B cell (primary cell): ENCODE measurements at regions not wholly inside any gene's neighbourhood (a gene's known extent, or its start where the extent isn't known, plus 50 kb on each side); places are given as distances from the start of the nearest gene placed in this dataset.

Experiments used
- ATAC-seq: fragments of 200-7000 bp; cut with Tn5 transposase; one replicate; pipeline ENCODE4 v1.10.0; 2021; ENCODE audit warnings: low read depth, mild to moderate bottlenecking, moderate number of reproducible peaks, moderate library complexity
- CTCF ChIA-PET: fragments of 350-600 bp; sonication (Branson Sonifier 250); formaldehyde crosslinking; loops from one replicate; lab custom pipeline; 2021; ENCODE audit warnings: antibody characterized with exemption, inconsistent platforms; lab: Charles Lee
- POLR2A ChIA-PET: fragments of 350-600 bp; sonication (Branson Sonifier 250); formaldehyde crosslinking; loops from one replicate; lab custom pipeline; 2021; ENCODE audit warnings: antibody characterized with exemption; lab: Charles Lee
- DNase-seq: peaks from one replicate; pipeline ENCODE4 v3.0.0; 2013
- H2AFZ ChIP-seq: 2 replicates; pipeline ENCODE4 v1.6.1; 2012; ENCODE audit warnings: mild to moderate bottlenecking, low read depth, low read length; ENCODE audit not compliant: insufficient read depth, poor library complexity, severe bottlenecking
- H3K27ac ChIP-seq, 2 donors: 1 replicate in 1 of 2; 2 replicates in 1 of 2; pipeline ENCODE4 v1.5.1; 2012 to 2013; ENCODE audit warnings: low read length in 2 of 2, mild to moderate bottlenecking in 2 of 2, moderate library complexity in 1 of 2
- H3K27me3 ChIP-seq, 4 experiments: fragments of 200-600 bp in 1 of 4; sonication (generic) in 1 of 4; replicated peaks in 1 of 4; 1 replicate in 2 of 4; 2 replicates in 2 of 4; pipeline versions ENCODE4 v1.6.1 to v1.7.0; 2013 to 2016; ENCODE audit warnings: low read length in 3 of 4, mild to moderate bottlenecking in 2 of 4, mixed read lengths in 1 of 4, moderate library complexity in 1 of 4; ENCODE audit not compliant: insufficient read depth in 4 of 4, control insufficient read depth in 3 of 4; ENCODE audit errors: control extremely low read depth in 1 of 4
- H3K36me3 ChIP-seq, 2 experiments: replicated peaks in 1 of 2; 1 replicate in 1 of 2; 2 replicates in 1 of 2; pipeline versions ENCODE4 v1.6.1 to v1.7.1; 2013; ENCODE audit warnings: low read length in 1 of 2; ENCODE audit not compliant: insufficient read depth in 2 of 2, control insufficient read depth in 1 of 2; ENCODE audit errors: control extremely low read depth in 1 of 2, extremely low read depth in 1 of 2
- H3K4me1 ChIP-seq, 2 donors: fragments of 200-600 bp in 1 of 2; sonication (generic) in 1 of 2; 1 replicate in 1 of 2; 2 replicates in 1 of 2; pipeline versions ENCODE4 v1.5.1 to v1.6.1; 2013 to 2017; ENCODE audit warnings: low read length in 2 of 2; ENCODE audit not compliant: control insufficient read depth in 2 of 2, insufficient read depth in 2 of 2
- H3K4me2 ChIP-seq: replicated peaks from 2 replicates; pipeline ENCODE3; 2012; ENCODE audit warnings: mild to moderate bottlenecking, low read depth, low read length; ENCODE audit not compliant: poor library complexity, severe bottlenecking
- H3K4me3 ChIP-seq, 5 experiments: fragments of 200-600 bp in 1 of 5; sonication (generic) in 1 of 5; 1 replicate in 3 of 5; 2 replicates in 2 of 5; pipeline versions ENCODE4 v1.5.1 to v1.7.0; 2011 to 2016; ENCODE audit warnings: low read length in 4 of 5, mild to moderate bottlenecking in 4 of 5, low read depth in 2 of 5, control low read depth in 1 of 5, moderate library complexity in 1 of 5; ENCODE audit not compliant: insufficient read depth in 1 of 5; ENCODE audit errors: control extremely low read depth in 1 of 5, extremely low read depth in 1 of 5
- H3K79me2 ChIP-seq: fragments of 200-600 bp; sonication (generic); one replicate; pipeline ENCODE4 v1.6.0; 2016; ENCODE audit warnings: low read length; ENCODE audit not compliant: control insufficient read depth, insufficient read depth
- H3K9ac ChIP-seq: fragments of 200-600 bp; sonication (generic); 2 replicates; pipeline ENCODE4 v1.6.1; 2017; ENCODE audit warnings: mild to moderate bottlenecking, low read length, moderate library complexity
- H3K9me3 ChIP-seq, 3 donors: one replicate each; pipeline versions ENCODE4 v1.6.1 to v1.7.1; 2013; ENCODE audit warnings: low read length in 2 of 3; ENCODE audit not compliant: control insufficient read depth in 2 of 3, insufficient read depth in 1 of 3; ENCODE audit errors: control extremely low read depth in 1 of 3
- H4K20me1 ChIP-seq: 2 replicates; pipeline ENCODE4 v1.6.0; 2012; ENCODE audit warnings: mild to moderate bottlenecking, low read length; ENCODE audit not compliant: insufficient read depth, control insufficient read depth, poor library complexity, severe bottlenecking
- H3K27ac Mint-ChIP-seq: one replicate; pipeline ENCODE4 v1.8.0; 2021; ENCODE audit warnings: mixed read lengths
- H3K27me3 Mint-ChIP-seq: one replicate; pipeline ENCODE4 v1.8.0; 2021; ENCODE audit warnings: mixed read lengths
- H3K4me1 Mint-ChIP-seq: one replicate; pipeline ENCODE4 v1.8.0; 2021; ENCODE audit warnings: mixed read lengths
- H3K4me3 Mint-ChIP-seq: one replicate; pipeline ENCODE4 v1.8.0; 2021; ENCODE audit warnings: mixed read lengths
- H3K9me3 Mint-ChIP-seq: one replicate; pipeline ENCODE4 v1.8.0; 2022; ENCODE audit warnings: mixed read lengths; ENCODE audit not compliant: insufficient read depth
- EZH2 ChIP-seq: IDR thresholded peaks from 2 replicates; pipeline ENCODE4 v1.6.1; 2012; ENCODE audit warnings: borderline replicate concordance, low read depth, mild to moderate bottlenecking, moderate library complexity, low read length; ENCODE audit not compliant: insufficient read depth, poor library complexity, severe bottlenecking
- WGBS: methylation state at CpG from one replicate; pipeline ENCODE4 v1.1.5; 2013; ENCODE audit warnings: missing lambda C conversion rate; ENCODE audit not compliant: insufficient coverage; 5-methylcytosine and 5-hydroxymethylcytosine counted together
- intact Hi-C: fragments of 100-400 bp; cut with micrococcal nuclease; formaldehyde crosslinking; loops from one replicate; pipeline ENCODE4 v1.10.0; 2022
- TF ChIP-seq, protein P1 (sequence below): fragments of 200-600 bp; IDR thresholded peaks from one replicate; pipeline ENCODE4 v1.8.0; 2022; ENCODE audit warnings: antibody characterized with exemption, mild to moderate bottlenecking

DNA sequence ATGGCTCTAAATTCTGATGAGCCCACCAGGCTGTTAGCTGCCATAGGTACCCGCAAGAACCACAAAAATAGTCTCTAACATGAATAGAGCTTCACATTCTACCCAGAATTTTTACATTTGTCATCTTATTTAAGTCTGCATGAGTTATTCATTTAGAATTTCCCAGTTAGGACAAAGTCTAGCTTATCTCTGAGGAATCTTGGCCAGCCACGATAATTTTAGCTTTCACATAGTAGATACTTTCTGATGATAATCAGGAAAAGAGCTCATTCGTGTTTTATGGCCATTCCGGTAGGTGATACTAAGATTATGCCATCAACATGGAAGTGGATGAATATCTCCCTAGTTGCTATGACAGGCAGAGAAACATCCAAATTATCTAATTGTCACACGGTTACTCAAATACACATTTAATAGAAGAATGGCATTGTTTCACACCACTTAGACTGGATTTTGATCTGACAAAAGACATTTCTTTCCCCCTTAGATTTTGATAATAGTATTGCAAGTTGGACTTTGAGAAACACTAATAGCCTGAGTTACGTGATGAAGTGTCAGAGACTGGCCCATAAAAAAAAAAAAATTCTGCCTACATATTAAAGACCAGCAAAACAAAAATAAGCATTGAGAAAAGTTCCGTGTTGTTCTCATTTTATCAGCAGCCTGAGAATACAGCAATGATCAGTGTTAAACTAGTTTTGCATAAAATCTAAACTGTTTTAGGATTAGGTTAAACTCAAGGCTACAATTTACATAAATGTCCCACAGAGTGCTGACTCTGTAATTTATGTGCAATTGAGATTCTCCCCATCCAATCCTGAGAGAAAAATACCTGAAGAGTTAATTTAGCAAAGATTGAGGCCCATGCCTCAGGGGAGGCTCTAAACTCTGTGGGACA is 397.5 kb upstream of the ARID1B start:
- Histone ChIP-seq H3K4me2 (no peak overlapping the region), H3K36me3 (no peaks in the 10 kb centered on the region), H3K79me2 (no peaks in the 10 kb centered on the region), H3K27me3 (no peaks in the 10 kb centered on the region), H3K27ac (no peak overlapping the region), H3K9ac (no peak overlapping the region), H3K4me3 (no peak overlapping the region), H3K9me3 (no peaks in the 10 kb centered on the region), H2AFZ (no peak overlapping the region), H3K4me1 (no peaks in the 10 kb centered on the region), H4K20me1 (no peaks in the 10 kb centered on the region)
- intact Hi-C loops: loop anchor here (5.0 kb wide), 1 partner anchor 893 kb away; no protein-coding TSS in a partner anchor
- Mint-ChIP-seq H3K9me3 (no peaks in the 10 kb centered on the region), H3K4me3 (no peak overlapping the region), H3K27me3 (no peaks in the 10 kb centered on the region), H3K27ac (no peak overlapping the region), H3K4me1 (peaks cover 13% of the 10 kb centered on the region)
- WGBS: no CpG with 5 or more reads among the region's 7 CpGs
- DNase-seq (no peak), ATAC-seq (no peak)
- TF ChIP-seq, protein P1, sequence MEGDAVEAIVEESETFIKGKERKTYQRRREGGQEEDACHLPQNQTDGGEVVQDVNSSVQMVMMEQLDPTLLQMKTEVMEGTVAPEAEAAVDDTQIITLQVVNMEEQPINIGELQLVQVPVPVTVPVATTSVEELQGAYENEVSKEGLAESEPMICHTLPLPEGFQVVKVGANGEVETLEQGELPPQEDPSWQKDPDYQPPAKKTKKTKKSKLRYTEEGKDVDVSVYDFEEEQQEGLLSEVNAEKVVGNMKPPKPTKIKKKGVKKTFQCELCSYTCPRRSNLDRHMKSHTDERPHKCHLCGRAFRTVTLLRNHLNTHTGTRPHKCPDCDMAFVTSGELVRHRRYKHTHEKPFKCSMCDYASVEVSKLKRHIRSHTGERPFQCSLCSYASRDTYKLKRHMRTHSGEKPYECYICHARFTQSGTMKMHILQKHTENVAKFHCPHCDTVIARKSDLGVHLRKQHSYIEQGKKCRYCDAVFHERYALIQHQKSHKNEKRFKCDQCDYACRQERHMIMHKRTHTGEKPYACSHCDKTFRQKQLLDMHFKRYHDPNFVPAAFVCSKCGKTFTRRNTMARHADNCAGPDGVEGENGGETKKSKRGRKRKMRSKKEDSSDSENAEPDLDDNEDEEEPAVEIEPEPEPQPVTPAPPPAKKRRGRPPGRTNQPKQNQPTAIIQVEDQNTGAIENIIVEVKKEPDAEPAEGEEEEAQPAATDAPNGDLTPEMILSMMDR: no peak
- TF ChIP-seq EZH2: no peak
- CTCF ChIA-PET: no interaction called here
- POLR2A ChIA-PET: interaction anchor here (0.6 kb wide), 1 partner anchor 258 kb away, joined by 3 read pairs; no protein-coding TSS in a partner anchor

DNA sequence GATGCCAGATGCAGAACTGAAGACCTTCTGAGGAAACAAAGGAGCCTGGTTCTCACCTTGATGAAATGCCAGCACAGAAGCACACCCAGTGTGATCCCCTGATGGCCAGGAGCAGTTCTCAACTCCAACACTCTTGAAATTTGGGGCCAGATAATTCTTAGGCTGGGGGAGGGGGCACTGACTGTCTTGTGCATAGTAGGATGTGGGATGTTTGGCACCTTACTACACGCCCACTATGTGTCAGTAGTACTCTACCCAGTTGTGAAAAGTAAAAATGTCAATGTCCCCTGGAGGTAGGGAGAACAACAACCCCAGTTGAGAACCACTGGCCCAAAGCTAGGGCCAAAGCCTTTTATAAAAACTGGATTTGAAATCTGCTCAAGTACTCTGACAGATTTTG is 398.3 kb upstream of the ARID1B start:
- peak; percentile 43 for ATAC-seq
- TF ChIP-seq, protein P1: peak; percentile 19
- no peak for TF ChIP-seq EZH2
- H2AFZ ChIP-seq: no peak overlapping the region
- no peak overlapping the region for H3K27ac ChIP-seq
- H4K20me1 ChIP-seq: no peaks in the 10 kb centered on the region
- intact Hi-C loops: loop anchor here (5.0 kb wide), 1 partner anchor 893 kb away; no protein-coding TSS in a partner anchor
- no peak overlapping the region for H3K9ac ChIP-seq
- H3K4me3 ChIP-seq: no peak overlapping the region
- no CpG with 5 or more reads among the region's 1 CpG for WGBS
- Mint-ChIP-seq H3K9me3 (no peaks in the 10 kb centered on the region), H3K27me3 (no peaks in the 10 kb centered on the region), H3K27ac (no peak overlapping the region), H3K4me3 (no peak overlapping the region), H3K4me1 (peaks cover 13% of the 10 kb centered on the region)
- no peaks in the 10 kb centered on the region for H3K4me1 ChIP-seq
- CTCF ChIA-PET: no interaction called here
- no peaks in the 10 kb centered on the region for H3K9me3 ChIP-seq
- no peaks in the 10 kb centered on the region for H3K27me3 ChIP-seq
- H3K4me2 ChIP-seq: no peak overlapping the region
- DNase-seq: peak; percentile 34
- POLR2A ChIA-PET: interaction anchor here (0.6 kb wide), 1 partner anchor 258 kb away, joined by 3 read pairs; no protein-coding TSS in a partner anchor
- no peaks in the 10 kb centered on the region for H3K36me3 ChIP-seq
- no peaks in the 10 kb centered on the region for H3K79me2 ChIP-seq
